Hepatocyte (in vitro differentiated cells): ENCODE measurements at regions not wholly inside any gene's neighbourhood (a gene's known extent, or its start where the extent isn't known, plus 50 kb on each side); places are given as distances from the start of the nearest gene placed in this dataset.

Experiments
- CTCF ChIP-seq: fragments of 200-600 bp; sonication (generic); IDR thresholded peaks from 2 replicates; pipeline ENCODE4 v1.5.1; 2016; ENCODE audit warnings: antibody characterized with exemption, mild to moderate bottlenecking; ENCODE audit not compliant: poor library complexity
- EZH2 ChIP-seq: fragments of 200-600 bp; sonication (generic); IDR thresholded peaks from 2 replicates; pipeline ENCODE4 v1.6.1; 2016; ENCODE audit warnings: antibody characterized with exemption, mild to moderate bottlenecking, borderline replicate concordance
- EZH2phosphoT487 ChIP-seq: fragments of 200-600 bp; sonication (generic); IDR thresholded peaks from one replicate; pipeline ENCODE4 v1.6.1; 2018; ENCODE audit warnings: antibody characterized with exemption, mild to moderate bottlenecking, low read depth, moderate library complexity; ENCODE audit not compliant: unreplicated experiment, severe bottlenecking

- TF ChIP-seq CTCF (no peak), EZH2 (no peak), EZH2phosphoT487 (no peak)
Measured at GRCh38 chr3:148253713-148254112, 444.0 kb upstream of the AGTR1 start.
